PFSK-1 (cell line): ENCODE measurements at regions not wholly inside any gene's neighbourhood (a gene's known extent, or its start where the extent isn't known, plus 50 kb on each side); places are given as distances from the start of the nearest gene placed in this dataset.

ENCODE experiments used
- FOXP2 ChIP-seq: optimal IDR thresholded peaks from 2 replicates; pipeline ENCODE3; 2011; ENCODE audit warnings: borderline replicate concordance, control low read depth, inconsistent platforms; ENCODE audit not compliant: insufficient read depth; ENCODE audit errors: extremely low read length, extremely low read depth
- POLR2AphosphoS5 ChIP-seq: IDR thresholded peaks from 2 replicates; pipeline ENCODE4 v1.6.1; 2012; ENCODE audit warnings: low read depth, mild to moderate bottlenecking, control low read depth, low read length, moderate library complexity
- SIN3A ChIP-seq: IDR thresholded peaks from 2 replicates; pipeline ENCODE4 v1.6.1; 2012; ENCODE audit warnings: mild to moderate bottlenecking, low read length, moderate library complexity, borderline replicate concordance; ENCODE audit not compliant: insufficient read depth
- TAF1 ChIP-seq: IDR thresholded peaks from 2 replicates; pipeline ENCODE4 v1.6.1; 2012; ENCODE audit warnings: low read length, control low read depth, borderline replicate concordance; ENCODE audit not compliant: insufficient read depth
- TF ChIP-seq, protein P1 (sequence below), 2 experiments: IDR thresholded peaks; 2 replicates each; pipeline versions ENCODE4 v1.6.1 to v1.8.0; 2011 to 2012; ENCODE audit warnings: low read depth in 2 of 2, low read length in 2 of 2, control low read depth in 1 of 2, inconsistent platforms in 1 of 2, mild to moderate bottlenecking in 1 of 2, moderate library complexity in 1 of 2; ENCODE audit not compliant: insufficient read depth in 1 of 2

GRCh38 chr22:48677168-48677520, 1150.5 kb downstream of the BRD1 start:
- TF ChIP-seq SIN3A (no peak), FOXP2 (no peak), TAF1 (no peak), POLR2AphosphoS5 (no peak)
- TF ChIP-seq, protein P1, sequence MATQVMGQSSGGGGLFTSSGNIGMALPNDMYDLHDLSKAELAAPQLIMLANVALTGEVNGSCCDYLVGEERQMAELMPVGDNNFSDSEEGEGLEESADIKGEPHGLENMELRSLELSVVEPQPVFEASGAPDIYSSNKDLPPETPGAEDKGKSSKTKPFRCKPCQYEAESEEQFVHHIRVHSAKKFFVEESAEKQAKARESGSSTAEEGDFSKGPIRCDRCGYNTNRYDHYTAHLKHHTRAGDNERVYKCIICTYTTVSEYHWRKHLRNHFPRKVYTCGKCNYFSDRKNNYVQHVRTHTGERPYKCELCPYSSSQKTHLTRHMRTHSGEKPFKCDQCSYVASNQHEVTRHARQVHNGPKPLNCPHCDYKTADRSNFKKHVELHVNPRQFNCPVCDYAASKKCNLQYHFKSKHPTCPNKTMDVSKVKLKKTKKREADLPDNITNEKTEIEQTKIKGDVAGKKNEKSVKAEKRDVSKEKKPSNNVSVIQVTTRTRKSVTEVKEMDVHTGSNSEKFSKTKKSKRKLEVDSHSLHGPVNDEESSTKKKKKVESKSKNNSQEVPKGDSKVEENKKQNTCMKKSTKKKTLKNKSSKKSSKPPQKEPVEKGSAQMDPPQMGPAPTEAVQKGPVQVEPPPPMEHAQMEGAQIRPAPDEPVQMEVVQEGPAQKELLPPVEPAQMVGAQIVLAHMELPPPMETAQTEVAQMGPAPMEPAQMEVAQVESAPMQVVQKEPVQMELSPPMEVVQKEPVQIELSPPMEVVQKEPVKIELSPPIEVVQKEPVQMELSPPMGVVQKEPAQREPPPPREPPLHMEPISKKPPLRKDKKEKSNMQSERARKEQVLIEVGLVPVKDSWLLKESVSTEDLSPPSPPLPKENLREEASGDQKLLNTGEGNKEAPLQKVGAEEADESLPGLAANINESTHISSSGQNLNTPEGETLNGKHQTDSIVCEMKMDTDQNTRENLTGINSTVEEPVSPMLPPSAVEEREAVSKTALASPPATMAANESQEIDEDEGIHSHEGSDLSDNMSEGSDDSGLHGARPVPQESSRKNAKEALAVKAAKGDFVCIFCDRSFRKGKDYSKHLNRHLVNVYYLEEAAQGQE (IDR thresholded peaks at IDR 0.05; ENCODE audit: insufficient read depth in 1 of 2, low read depth in 2 of 2, low read length in 2 of 2): no peak

GRCh38 chr22:48676266-48677167, 1151.2 kb downstream of the BRD1 start:
- TF ChIP-seq SIN3A: no peak
- TF ChIP-seq, protein P1 (IDR thresholded peaks at IDR 0.05; ENCODE audit: insufficient read depth in 1 of 2, low read depth in 2 of 2, low read length in 2 of 2): no peak
- TF ChIP-seq FOXP2: no peak
- TF ChIP-seq POLR2AphosphoS5: no peak
- TF ChIP-seq TAF1: no peak

- TF ChIP-seq TAF1 (no peak), SIN3A (no peak), FOXP2 (no peak), POLR2AphosphoS5 (no peak)
- TF ChIP-seq, protein P1 (IDR thresholded peaks at IDR 0.05; ENCODE audit: insufficient read depth in 1 of 2, low read depth in 2 of 2, low read length in 2 of 2): no peak
These were observed 1151.9 kb downstream of the BRD1 start for GRCh38 chr22:48675830-48676145.

GRCh38 chr22:48675141-48675829, 1152.4 kb downstream of the BRD1 start:
- no peak for TF ChIP-seq FOXP2
- TF ChIP-seq POLR2AphosphoS5: no peak
- TF ChIP-seq TAF1: no peak
- no peak for TF ChIP-seq SIN3A
- TF ChIP-seq, protein P1 (IDR thresholded peaks at IDR 0.05; ENCODE audit: insufficient read depth in 1 of 2, low read depth in 2 of 2, low read length in 2 of 2): no peak
